Lung (tissue), 11 donors: ENCODE measurements at regions not wholly inside any gene's neighbourhood (a gene's known extent, or its start where the extent isn't known, plus 50 kb on each side); places are given as distances from the start of the nearest gene placed in this dataset.

Experiments used
- ATAC-seq: fragments of 200-7000 bp; cut with Tn5 transposase; one replicate; pipeline ENCODE4 v1.9.1; 2020; ENCODE audit warnings: moderate number of reproducible peaks; ENCODE audit not compliant: insufficient read depth, low FRiP score
- DNase-seq, 3 donors: peaks; one replicate each; pipeline ENCODE4 v3.0.0-alpha.2; 2013 to 2017
- H3K27ac ChIP-seq, 2 donors: one replicate each; pipeline ENCODE4 v1.5.1; 2013; ENCODE audit warnings: mild to moderate bottlenecking in 2 of 2, moderate library complexity in 2 of 2, control low read depth in 1 of 2, inconsistent platforms in 1 of 2, low read depth in 1 of 2, low read length in 1 of 2
- H3K27me3 ChIP-seq, 3 donors: one replicate each; pipeline ENCODE4 v1.5.1; 2013; ENCODE audit warnings: low read length in 2 of 3; ENCODE audit not compliant: control insufficient read depth in 3 of 3, insufficient read depth in 3 of 3
- H3K36me3 ChIP-seq, 4 donors: one replicate each; pipeline ENCODE4 v1.5.1; 2013; ENCODE audit warnings: low read length in 4 of 4, mild to moderate bottlenecking in 1 of 4, moderate library complexity in 1 of 4; ENCODE audit not compliant: control insufficient read depth in 4 of 4, insufficient read depth in 4 of 4
- H3K4me1 ChIP-seq, 5 donors: one replicate each; pipeline ENCODE4 v1.5.1; 2013; ENCODE audit warnings: low read length in 5 of 5, mild to moderate bottlenecking in 2 of 5, moderate library complexity in 1 of 5; ENCODE audit not compliant: control insufficient read depth in 5 of 5, insufficient read depth in 5 of 5
- H3K4me3 ChIP-seq: one replicate; pipeline ENCODE4 v1.5.1; 2013; ENCODE audit warnings: mild to moderate bottlenecking, control low read depth, moderate library complexity
- H3K9ac ChIP-seq, 2 donors: one replicate each; pipeline ENCODE4 v1.5.1; 2013; ENCODE audit warnings: low read length in 2 of 2, control low read depth in 1 of 2; ENCODE audit not compliant: insufficient read depth in 1 of 2
- H3K9me3 ChIP-seq, 4 donors: one replicate each; pipeline ENCODE4 v1.5.1; 2013; ENCODE audit warnings: low read length in 3 of 4, mild to moderate bottlenecking in 1 of 4, moderate library complexity in 1 of 4; ENCODE audit not compliant: control insufficient read depth in 4 of 4, insufficient read depth in 3 of 4
- WGBS, 2 donors: extraction: QIAGEN DNeasy Blood & Tissue Kit; methylation state at CpG; one replicate each; pipeline ENCODE4 v1.1.7; 2013; 5-methylcytosine and 5-hydroxymethylcytosine counted together
- TF ChIP-seq, protein P1 (sequence below): IDR thresholded peaks from 2 replicates; pipeline ENCODE4 v1.5.1; 2012; ENCODE audit warnings: mild to moderate bottlenecking; ENCODE audit errors: control extremely low read depth, extremely low read depth
- donor health status: control.
- donor health status: control.
- donor health status: Bipolar disorder and iron deficiency.
- donor health status: healthy.
- donor health status: DM: yes; HTN: yes; CAD: no.

DNA sequence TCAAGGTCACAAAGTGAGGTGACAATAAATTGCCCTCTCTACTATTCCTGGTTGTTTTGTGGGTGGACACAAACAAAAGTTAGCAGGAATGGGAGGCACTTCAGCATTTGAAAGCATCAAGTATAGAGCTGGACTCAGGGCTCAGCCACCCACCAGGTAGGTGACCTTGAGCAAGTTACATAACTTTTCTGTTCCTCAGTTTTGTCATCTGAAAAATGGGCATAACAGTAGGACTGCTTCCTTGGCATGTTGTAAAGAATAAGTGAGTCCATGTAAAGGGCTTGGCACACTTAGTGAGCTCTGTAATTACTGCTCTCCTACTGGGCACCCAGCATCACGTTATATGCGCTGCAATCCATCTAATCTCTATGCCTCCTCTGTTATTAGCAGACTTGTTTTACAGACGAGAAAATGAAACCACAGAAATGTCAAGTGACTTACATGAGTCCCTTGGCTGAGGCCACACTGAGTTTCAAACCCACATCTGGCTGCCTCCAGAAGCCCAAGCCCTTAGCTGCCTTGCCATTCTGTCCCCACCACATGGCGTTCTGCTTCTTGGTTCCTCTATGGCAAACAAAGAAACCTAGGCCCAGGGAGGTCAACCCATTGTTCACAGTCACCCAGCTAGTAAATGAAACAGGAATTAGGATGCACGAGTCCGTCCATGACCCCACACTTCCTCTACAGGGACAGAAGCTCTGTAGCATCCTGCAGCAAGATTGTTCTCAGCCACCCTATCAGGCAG, 63.2 kb upstream of the SLC24A4 start:
- DNase-seq (no peak), ATAC-seq (no peak)
- Histone ChIP-seq H3K36me3 (no peaks in the 10 kb centered on the region), H3K27ac (no peak overlapping the region), H3K9ac (no peak overlapping the region), H3K9me3 (peaks cover 0 to 2% (median 0%) of the 10 kb centered on the region in 4 donors), H3K4me1 (peaks cover 0 to 7% (median 0%) of the 10 kb centered on the region in 5 donors), H3K27me3 (peaks cover 0 to 17% (median 12%) of the 10 kb centered on the region in 3 donors), H3K4me3 (no peak overlapping the region)
- WGBS, 2 donors: 64 to 65% methylated on average over 6 of the region's 6 CpGs
- TF ChIP-seq, protein P1, sequence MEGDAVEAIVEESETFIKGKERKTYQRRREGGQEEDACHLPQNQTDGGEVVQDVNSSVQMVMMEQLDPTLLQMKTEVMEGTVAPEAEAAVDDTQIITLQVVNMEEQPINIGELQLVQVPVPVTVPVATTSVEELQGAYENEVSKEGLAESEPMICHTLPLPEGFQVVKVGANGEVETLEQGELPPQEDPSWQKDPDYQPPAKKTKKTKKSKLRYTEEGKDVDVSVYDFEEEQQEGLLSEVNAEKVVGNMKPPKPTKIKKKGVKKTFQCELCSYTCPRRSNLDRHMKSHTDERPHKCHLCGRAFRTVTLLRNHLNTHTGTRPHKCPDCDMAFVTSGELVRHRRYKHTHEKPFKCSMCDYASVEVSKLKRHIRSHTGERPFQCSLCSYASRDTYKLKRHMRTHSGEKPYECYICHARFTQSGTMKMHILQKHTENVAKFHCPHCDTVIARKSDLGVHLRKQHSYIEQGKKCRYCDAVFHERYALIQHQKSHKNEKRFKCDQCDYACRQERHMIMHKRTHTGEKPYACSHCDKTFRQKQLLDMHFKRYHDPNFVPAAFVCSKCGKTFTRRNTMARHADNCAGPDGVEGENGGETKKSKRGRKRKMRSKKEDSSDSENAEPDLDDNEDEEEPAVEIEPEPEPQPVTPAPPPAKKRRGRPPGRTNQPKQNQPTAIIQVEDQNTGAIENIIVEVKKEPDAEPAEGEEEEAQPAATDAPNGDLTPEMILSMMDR: no peak

DNA sequence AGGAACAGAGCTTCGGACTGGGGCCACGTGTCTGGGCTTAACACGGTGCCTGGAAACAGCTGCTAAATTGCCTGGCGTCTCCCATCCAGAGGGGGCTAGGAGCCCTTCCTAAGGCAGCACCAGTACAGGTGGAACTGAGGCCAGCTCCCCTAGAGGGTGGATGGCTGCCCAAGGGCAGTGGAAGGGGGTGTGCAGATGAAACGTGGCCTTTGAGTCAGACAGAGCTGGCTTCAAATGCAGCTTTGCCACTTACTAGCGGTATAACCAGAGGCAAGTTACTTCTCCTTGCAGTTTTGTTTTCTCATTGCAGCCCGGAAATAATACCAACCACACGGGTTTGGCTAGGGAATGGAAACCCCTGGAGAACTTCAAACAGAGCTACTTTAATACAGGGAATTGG, 59.3 kb upstream of the SLC24A4 start:
- TF ChIP-seq, protein P1: no peak
- H3K4me1 ChIP-seq: peaks cover 0 to 6% (median 0%) of the 10 kb centered on the region in 5 donors
- WGBS, 2 donors: 41 to 48% methylated on average over 8 of the region's 8 CpGs
- no peak overlapping the region for H3K9ac ChIP-seq
- H3K36me3 ChIP-seq: no peaks in the 10 kb centered on the region
- no peak overlapping the region for H3K27ac ChIP-seq
- H3K4me3 ChIP-seq: no peak overlapping the region
- no peaks in the 10 kb centered on the region for H3K27me3 ChIP-seq
- ATAC-seq (no peak), DNase-seq (peak in 1 of 3 donors; percentile 44)
- H3K9me3 ChIP-seq: peaks cover 0 to 2% (median 0%) of the 10 kb centered on the region in 4 donors

DNA sequence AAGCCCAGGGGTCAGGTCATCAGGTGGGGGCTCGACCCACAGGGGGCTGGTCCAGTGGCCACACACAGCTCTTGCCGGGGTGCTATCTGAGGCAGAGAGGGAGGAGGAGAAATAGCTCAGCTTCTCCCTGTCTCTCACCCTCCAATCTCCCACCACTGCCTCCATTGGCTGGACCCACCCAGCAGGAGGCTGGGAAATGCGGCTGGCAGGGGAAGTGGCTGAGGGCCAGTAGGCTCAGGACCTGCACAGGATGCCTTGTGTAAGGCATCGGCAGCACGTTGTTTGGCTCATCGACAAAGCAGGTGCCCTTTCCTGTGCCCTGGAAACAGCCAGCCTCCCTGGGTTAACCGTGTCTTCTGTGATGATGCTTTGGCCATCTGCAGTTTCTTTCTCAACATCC, 58.8 kb upstream of the SLC24A4 start:
- 25 to 40% methylated on average over 7 of the region's 7 CpGs for WGBS, 2 donors
- no peak overlapping the region for H3K27ac ChIP-seq
- TF ChIP-seq, protein P1: no peak
- no peak overlapping the region for H3K9ac ChIP-seq
- peaks cover 0 to 2% (median 0%) of the 10 kb centered on the region in 4 donors for H3K9me3 ChIP-seq
- H3K36me3 ChIP-seq: no peaks in the 10 kb centered on the region
- DNase-seq (no peak), ATAC-seq (no peak)
- no peak overlapping the region for H3K4me3 ChIP-seq
- H3K27me3 ChIP-seq: no peaks in the 10 kb centered on the region
- peaks cover 0 to 6% (median 0%) of the 10 kb centered on the region in 5 donors for H3K4me1 ChIP-seq

DNA sequence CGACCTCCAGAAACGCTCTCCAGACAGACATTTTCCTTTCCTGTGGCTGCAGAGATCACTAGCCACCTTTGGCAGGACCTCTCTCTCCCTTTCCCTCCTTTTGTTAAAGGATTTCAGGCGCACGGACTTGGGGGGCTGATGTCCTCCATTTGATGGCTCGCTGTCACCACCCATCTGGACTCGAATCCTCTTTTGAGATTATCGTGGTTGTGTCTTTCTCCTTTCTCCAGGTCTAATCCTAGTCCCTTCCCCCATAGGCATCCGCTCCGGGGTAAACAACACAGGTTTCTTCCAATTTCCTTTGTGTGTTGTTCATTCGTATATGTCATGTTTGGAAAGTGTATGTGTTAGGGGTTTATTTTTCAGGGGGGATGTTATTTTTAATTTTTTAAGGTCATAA, 56.7 kb upstream of the SLC24A4 start:
- 84 to 86% methylated on average over 10 of the region's 10 CpGs for WGBS, 2 donors
- H3K9ac ChIP-seq: no peak overlapping the region
- no peaks in the 10 kb centered on the region for H3K27me3 ChIP-seq
- H3K4me3 ChIP-seq: no peak overlapping the region
- no peaks in the 10 kb centered on the region for H3K36me3 ChIP-seq
- TF ChIP-seq, protein P1: no peak
- DNase-seq (no peak), ATAC-seq (no peak)
- H3K4me1 ChIP-seq: peaks cover 0 to 6% (median 0%) of the 10 kb centered on the region in 5 donors
- peaks cover 0 to 2% (median 0%) of the 10 kb centered on the region in 4 donors for H3K9me3 ChIP-seq
- no peak overlapping the region for H3K27ac ChIP-seq
